ENCODE measurements at regions not wholly inside any gene's neighbourhood (a gene's known extent, or its start where the extent isn't known, plus 50 kb on each side); places are given as distances from the start of the nearest gene placed in this dataset.
"Not testable (repeated sequence)": the region's sequence is repeated elsewhere in the genome, so short reads cannot be mapped to it uniquely, and the experiment has no call there.

DNA sequence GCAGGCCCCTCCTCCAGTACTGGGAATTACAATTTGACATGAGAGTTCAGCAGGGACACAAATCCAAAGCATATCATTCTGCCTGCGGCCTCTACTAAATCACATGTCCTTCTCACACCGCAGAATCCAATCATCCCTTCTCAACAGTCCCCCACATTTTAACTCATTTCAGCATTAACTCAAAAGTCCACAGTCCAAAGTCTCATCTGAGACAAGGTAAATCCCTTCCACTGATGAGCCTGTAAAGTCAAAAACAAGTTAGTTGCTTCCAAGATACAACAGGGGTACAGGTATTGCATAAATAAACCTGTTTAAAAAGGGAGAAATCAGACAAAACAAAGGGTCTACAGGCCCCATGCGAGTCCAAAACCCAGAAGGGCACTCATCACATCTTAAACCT lies 64.0 kb downstream of the EBNA1BP2 start:
- intact Hi-C loops (cut with micrococcal nuclease), result no loop called here

DNA sequence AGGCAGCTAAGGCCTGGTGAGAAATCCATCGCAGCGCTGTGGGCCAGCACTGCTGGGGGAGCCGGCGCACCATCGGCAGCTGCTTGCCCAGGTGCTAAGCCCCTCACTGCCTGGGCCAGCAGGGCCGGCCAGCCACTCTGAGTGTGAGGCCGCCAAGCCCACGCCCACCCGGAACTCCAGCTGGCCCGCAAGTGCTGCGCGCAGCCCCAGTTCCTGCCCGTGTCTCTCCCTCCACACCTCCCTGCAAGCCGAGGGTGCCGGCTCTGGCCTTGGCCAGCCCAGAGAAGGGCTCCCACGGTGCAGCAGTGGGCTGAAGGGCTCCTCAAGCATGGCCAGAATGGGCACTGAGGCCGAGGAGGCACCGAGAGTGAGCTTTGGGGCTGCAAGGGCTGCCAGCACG lies 64.4 kb downstream of the EBNA1BP2 start:
- intact Hi-C loops (cut with micrococcal nuclease), result no loop called here

GRCh38 chr1:43104027-43104763 lies 67.9 kb downstream of the EBNA1BP2 start:
- intact Hi-C loops (cut with micrococcal nuclease), result no loop called here

GRCh38 chr1:43101061-43101460 lies 71.0 kb downstream of the EBNA1BP2 start:
- intact Hi-C loops (cut with micrococcal nuclease), result no loop called here

GRCh38 chr1:43098200-43098599 lies 73.9 kb downstream of the EBNA1BP2 start:
- intact Hi-C loops (cut with micrococcal nuclease), result no loop called here

GRCh38 chr1:43096528-43096927 lies 75.6 kb downstream of the EBNA1BP2 start:
- intact Hi-C loops (cut with micrococcal nuclease), result not testable (repeated sequence)

DNA sequence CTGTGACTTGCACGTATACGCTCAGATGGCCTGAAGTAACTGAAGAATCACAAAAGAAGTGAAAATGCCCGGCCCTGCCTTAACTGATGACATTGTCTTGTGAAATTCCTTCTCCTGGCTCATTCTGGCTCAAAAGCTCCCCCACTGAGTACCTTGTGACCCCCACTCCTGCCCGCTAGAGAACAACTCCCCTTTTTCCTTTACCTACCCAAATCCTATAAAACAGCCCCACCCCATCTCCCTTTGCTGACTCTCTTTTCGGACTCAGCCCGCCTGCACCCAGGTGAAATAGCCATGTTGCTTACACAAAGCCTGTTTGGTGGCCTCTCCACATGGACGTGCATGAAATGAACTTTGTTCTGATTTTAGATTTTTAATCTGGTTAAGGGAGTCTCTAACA lies 81.3 kb downstream of the EBNA1BP2 start:
- intact Hi-C loops (cut with micrococcal nuclease), result not testable (repeated sequence)

DNA sequence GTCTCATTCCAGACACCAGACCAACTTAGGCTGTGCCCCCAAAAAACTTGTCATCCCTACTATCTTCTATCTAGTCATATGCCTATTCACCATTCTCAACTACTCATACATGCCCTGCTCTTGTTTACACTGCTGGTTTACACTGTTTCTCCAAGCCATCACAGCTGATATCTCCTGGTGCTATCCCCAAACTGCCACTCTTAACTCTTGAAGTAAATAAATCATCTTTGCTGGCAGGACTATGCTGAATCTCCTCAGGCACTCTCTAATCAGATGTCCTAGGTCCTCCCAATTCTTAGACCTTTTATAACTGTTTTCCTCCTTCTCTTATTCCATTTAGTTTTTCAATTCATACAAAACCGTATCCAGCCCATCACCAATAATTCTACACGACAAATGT lies 81.9 kb downstream of the EBNA1BP2 start:
- intact Hi-C loops (cut with micrococcal nuclease), result not testable (repeated sequence)

- intact Hi-C loops (cut with micrococcal nuclease), result no loop called here
Measured at GRCh38 chr1:43083375-43083891, 88.7 kb downstream of the EBNA1BP2 start.

GRCh38 chr1:43082740-43083139 lies 89.3 kb downstream of the EBNA1BP2 start:
- intact Hi-C loops (cut with micrococcal nuclease), result no loop called here

- intact Hi-C loops (cut with micrococcal nuclease), result loop anchor here (10.0 kb wide), 1 partner anchor 502 kb away; no protein-coding TSS in a partner anchor
Measured at GRCh38 chr1:43077273-43077672, 94.8 kb downstream of the EBNA1BP2 start.

- intact Hi-C loops (cut with micrococcal nuclease), result loop anchor here (10.0 kb wide), 1 partner anchor 500 kb away; no protein-coding TSS in a partner anchor
Measured at GRCh38 chr1:43074709-43075108, 97.4 kb downstream of the EBNA1BP2 start.

GRCh38 chr1:43074244-43074643 lies 97.8 kb downstream of the EBNA1BP2 start:
- intact Hi-C loops (cut with micrococcal nuclease), result loop anchor here (10.0 kb wide), 1 partner anchor 499 kb away; no protein-coding TSS in a partner anchor

- intact Hi-C loops (cut with micrococcal nuclease), result loop anchor here (1.0 to 10.0 kb wide), 4 partner anchors 150 to 499 kb away; no protein-coding TSS in a partner anchor
Measured at GRCh38 chr1:43073490-43074230, 98.4 kb downstream of the EBNA1BP2 start.

DNA sequence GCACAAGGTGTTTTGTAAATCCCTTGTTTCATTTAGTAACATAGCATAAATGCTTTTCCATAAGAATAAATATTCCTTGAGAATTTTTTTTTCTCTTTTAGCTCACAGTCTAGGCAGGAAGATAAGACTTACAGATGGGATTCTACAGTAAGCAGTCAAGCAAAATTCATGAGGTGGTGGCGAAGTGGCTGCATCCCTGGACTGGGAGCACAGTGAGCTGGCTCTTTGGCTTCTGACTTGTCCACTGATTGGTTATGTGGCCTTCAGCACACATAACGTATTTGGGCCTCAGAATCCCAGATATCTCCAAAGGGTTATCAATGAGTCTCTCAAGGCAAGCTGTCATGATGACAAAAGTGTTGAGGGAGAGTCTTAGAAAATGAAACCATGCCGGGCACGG lies 99.8 kb downstream of the EBNA1BP2 start:
- intact Hi-C loops (cut with micrococcal nuclease), result loop anchor here (10.0 kb wide), 1 partner anchor 498 kb away; no protein-coding TSS in a partner anchor

DNA sequence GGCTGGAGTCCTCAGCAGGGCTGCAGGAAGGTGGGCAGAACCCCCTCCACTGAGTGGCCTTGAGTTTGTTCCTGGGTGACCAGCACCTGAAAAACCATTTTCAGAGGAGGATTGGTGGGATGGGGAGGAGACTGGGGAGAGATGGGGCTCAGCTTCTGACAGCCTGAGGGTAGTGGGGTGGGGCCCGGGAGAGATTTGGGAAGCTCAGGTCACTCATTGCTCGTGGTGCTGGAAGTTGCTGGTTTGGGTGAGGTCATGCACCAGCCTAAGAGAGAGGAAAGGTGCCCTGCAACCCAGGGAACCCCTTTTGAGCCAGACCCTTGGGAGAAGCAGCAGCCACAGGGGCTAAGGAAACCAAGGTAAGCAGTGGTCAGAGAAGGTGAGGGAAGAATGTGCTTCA lies 100.8 kb downstream of the EBNA1BP2 start:
- intact Hi-C loops (cut with micrococcal nuclease), result loop anchor here (10.0 kb wide), 1 partner anchor 496 kb away; no protein-coding TSS in a partner anchor

DNA sequence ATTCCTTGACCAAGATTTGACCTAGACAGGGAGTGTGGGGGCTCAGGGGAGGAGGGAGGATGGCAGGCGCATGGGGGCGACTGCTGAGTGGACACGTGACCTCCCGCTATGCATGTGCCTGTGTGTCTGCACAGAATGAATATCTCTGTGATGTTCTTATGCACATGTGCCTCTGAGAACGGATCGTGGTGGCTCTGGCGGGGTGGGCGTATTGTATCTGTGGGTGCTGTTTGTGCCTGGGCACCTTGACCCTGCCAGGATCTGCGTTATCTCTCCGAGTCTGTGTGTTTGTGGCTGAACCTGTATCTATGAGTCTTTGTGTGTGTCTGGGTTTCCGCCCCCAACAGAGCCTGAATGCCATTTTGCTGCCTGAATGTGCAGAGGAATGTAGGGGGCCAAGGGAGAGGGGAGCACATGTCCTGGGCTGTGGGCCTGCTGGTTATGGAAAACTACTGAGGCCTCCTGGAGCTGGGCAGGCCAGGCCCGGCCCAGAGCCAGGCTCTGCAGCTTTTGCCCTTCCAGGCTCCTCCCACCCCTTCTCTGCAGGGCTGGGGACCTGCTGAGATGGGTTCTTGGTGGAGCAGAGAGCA lies 102.5 kb downstream of the EBNA1BP2 start:
- intact Hi-C loops (cut with micrococcal nuclease), result loop anchor here (10.0 kb wide), 1 partner anchor 495 kb away; no protein-coding TSS in a partner anchor

GRCh38 chr1:43068911-43069310 lies 103.2 kb downstream of the EBNA1BP2 start:
- intact Hi-C loops (cut with micrococcal nuclease), result no loop called here

- intact Hi-C loops (cut with micrococcal nuclease), result no loop called here
Measured at GRCh38 chr1:43067977-43068751, 103.9 kb downstream of the EBNA1BP2 start.

DNA sequence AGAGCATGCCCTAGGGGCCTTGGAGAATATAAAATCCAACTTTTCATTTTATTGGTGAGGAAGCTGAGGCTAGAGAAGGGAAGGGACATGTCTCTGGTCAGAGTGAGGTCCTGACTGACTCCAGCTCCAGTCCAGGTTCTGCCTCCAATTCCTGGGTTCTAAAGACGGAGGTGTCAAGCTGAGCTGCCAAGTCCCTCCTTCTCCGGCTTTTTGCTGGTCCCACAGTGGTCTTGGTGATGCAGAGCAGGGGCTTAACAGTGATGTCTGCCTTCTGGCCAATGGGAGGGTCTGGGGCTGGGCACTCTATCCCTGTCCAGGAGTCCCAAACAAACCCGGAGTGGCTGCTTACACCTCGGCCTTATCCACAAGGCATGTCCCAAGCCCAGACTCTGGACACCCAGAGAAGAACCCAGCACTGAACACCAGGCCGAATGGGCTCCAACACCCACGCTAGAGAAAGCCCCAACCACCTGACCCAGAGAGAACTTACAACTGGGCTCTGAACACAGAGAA lies 104.8 kb downstream of the EBNA1BP2 start:
- intact Hi-C loops (cut with micrococcal nuclease), result no loop called here

DNA sequence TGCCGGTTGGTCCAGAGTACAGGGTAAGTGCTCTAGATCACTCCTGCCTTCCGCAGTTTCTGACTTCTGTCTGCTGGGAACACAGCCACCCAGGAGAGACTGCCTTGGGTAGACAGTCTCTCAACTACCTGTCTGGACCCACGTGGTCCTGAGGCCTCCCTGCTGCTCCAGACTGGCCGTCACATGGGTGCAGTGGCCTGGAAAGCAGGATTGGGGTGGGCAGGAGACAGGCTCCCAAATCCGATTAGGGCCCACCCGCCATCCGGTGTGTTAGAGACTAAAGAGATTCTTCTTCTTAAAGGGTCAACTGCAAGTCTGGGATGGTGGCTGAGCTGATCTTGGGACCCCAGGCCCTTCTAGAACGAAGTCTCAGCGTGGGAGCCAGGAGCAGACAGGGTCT lies 105.5 kb downstream of the EBNA1BP2 start:
- intact Hi-C loops (cut with micrococcal nuclease), result no loop called here

Data from T-helper 2 cell treated with Interferon-gamma antibody and Interleukin-4, amounts not matched to agents 100 ng/mL and 5 ng/mL, for 36 hours (primary cell).